Transverse colon (tissue), 4 donors: ENCODE measurements at regions not wholly inside any gene's neighbourhood (a gene's known extent, or its start where the extent isn't known, plus 50 kb on each side); places are given as distances from the start of the nearest gene placed in this dataset.

Source experiments
- DNase-seq: peaks from one replicate; pipeline ENCODE4 v3.0.0-alpha.2; 2019
- H3K27ac ChIP-seq, 4 donors: fragments of 200-600 bp; sonication (generic); 2 replicates each; pipeline ENCODE4 v1.5.1; 2016 to 2018; ENCODE audit warnings: inconsistent platforms in 4 of 4
- H3K27me3 ChIP-seq: fragments of 200-600 bp; sonication (generic); 2 replicates; pipeline ENCODE4 v1.5.1; 2017; ENCODE audit warnings: inconsistent platforms
- H3K36me3 ChIP-seq, 4 donors: fragments of 200-600 bp; sonication (generic); 2 replicates each; pipeline ENCODE4 v1.5.1; 2017 to 2019; ENCODE audit warnings: inconsistent platforms in 4 of 4
- H3K4me1 ChIP-seq, 4 donors: fragments of 200-600 bp; sonication (generic); 2 replicates each; pipeline ENCODE4 v1.5.1; 2017 to 2020; ENCODE audit warnings: inconsistent platforms in 4 of 4
- H3K4me3 ChIP-seq, 4 donors: fragments of 200-600 bp; sonication (generic); 1 replicate in 1 of 4; 2 replicates in 3 of 4; pipeline versions ENCODE4 v1.5.1 to v1.6.1; 2017 to 2019; ENCODE audit warnings: inconsistent platforms in 4 of 4
- H3K9me3 ChIP-seq, 2 donors: fragments of 200-600 bp; sonication (generic); 2 replicates each; pipeline ENCODE4 v1.5.1; 2017 to 2019; ENCODE audit warnings: inconsistent platforms in 2 of 2
- CTCF ChIP-seq, 5 experiments: fragments of 200-600 bp in 3 of 5; fragments of 450-650 bp in 2 of 5; sonication (generic) in 3 of 5; IDR thresholded peaks; 1 replicate in 2 of 5; 2 replicates in 3 of 5; pipeline ENCODE4 v1.5.1; 2016 to 2017; ENCODE audit warnings: antibody characterized with exemption in 5 of 5, inconsistent platforms in 3 of 5, mild to moderate bottlenecking in 2 of 5, moderate library complexity in 1 of 5
- EP300 ChIP-seq: sonication (generic); formaldehyde crosslinking; IDR thresholded peaks from one replicate; pipeline ENCODE4 v1.6.1; 2017; ENCODE audit warnings: antibody characterized with exemption, low read depth
- POLR2A ChIP-seq: fragments of 450-650 bp; IDR thresholded peaks from one replicate; pipeline ENCODE4 v1.6.1; 2016; ENCODE audit warnings: antibody characterized with exemption, mild to moderate bottlenecking, moderate library complexity
- POLR2AphosphoS5 ChIP-seq, 3 donors: sonication (generic); formaldehyde crosslinking; IDR thresholded peaks; one replicate each; pipeline ENCODE4 v1.6.1; 2016; ENCODE audit warnings: antibody characterized with exemption in 3 of 3
- WGBS, 2 donors: methylation state at CpG; one replicate each; pipeline ENCODE4 v1.1.5; 2018; ENCODE audit warnings: low coverage in 1 of 2; 5-methylcytosine and 5-hydroxymethylcytosine counted together
- in situ Hi-C, 4 donors: fragments of 200-750 bp; cut with MboI; loops; one replicate each; pipeline versions ENCODE4 v1.15.0 to v1.15.1; 2017; ENCODE audit warnings: low sequenced_read_pairs in 3 of 4, low pct_ligation_motif_present in 1 of 4, low pct_unique_long_range_greater_than_20kb in 1 of 4
- intact Hi-C: fragments of 100-400 bp; cut with DNase I; formaldehyde crosslinking; loops from one replicate; pipeline ENCODE4 v1.15.1; 2023; ENCODE audit warnings: low total_unique reads

- H3K9me3 ChIP-seq, result no peaks in the 10 kb centered on the region
- H3K27me3 ChIP-seq, result no peaks in the 10 kb centered on the region
- no peaks in the 10 kb centered on the region for H3K4me1 ChIP-seq
- no peaks in the 10 kb centered on the region for H3K36me3 ChIP-seq
- 94 to 95% methylated on average over 4 to 7 of the region's 7 CpGs for WGBS, 2 donors
- H3K4me3 ChIP-seq, result no peak overlapping the region
- H3K27ac ChIP-seq, result no peak overlapping the region
- in situ Hi-C loops (no loop called here), intact Hi-C loops (no loop called here)
- TF ChIP-seq CTCF (IDR thresholded peaks at IDR 0.05) (no peak), POLR2AphosphoS5 (IDR thresholded peaks at IDR 0.05) (no peak)
- DNase-seq, result no peak
Measured at GRCh38 chr4:152190907-152191306, 345.0 kb downstream of the FBXW7 start.

GRCh38 chr4:152189451-152190179 lies 346.3 kb downstream of the FBXW7 start:
- Histone ChIP-seq H3K27ac (no peak overlapping the region), H3K36me3 (no peaks in the 10 kb centered on the region), H3K4me3 (no peak overlapping the region), H3K4me1 (no peaks in the 10 kb centered on the region), H3K9me3 (no peaks in the 10 kb centered on the region), H3K27me3 (no peaks in the 10 kb centered on the region)
- in situ Hi-C loops, result no loop called here
- DNase-seq, result no peak
- TF ChIP-seq EP300 (no peak), POLR2A (no peak), POLR2AphosphoS5 (IDR thresholded peaks at IDR 0.05) (no peak)
- intact Hi-C loops, result no loop called here
- 14 to 51% methylated on average over 2 to 4 of the region's 4 CpGs for WGBS, 2 donors

- intact Hi-C loops, result no loop called here
- Histone ChIP-seq H3K4me3 (no peak overlapping the region), H3K27ac (no peak overlapping the region), H3K27me3 (no peaks in the 10 kb centered on the region), H3K36me3 (no peaks in the 10 kb centered on the region), H3K9me3 (no peaks in the 10 kb centered on the region), H3K4me1 (no peaks in the 10 kb centered on the region)
- no peak for TF ChIP-seq EP300
- in situ Hi-C loops, result no loop called here
- no peak for DNase-seq
- 72% methylated on average over 4 of the region's 4 CpGs; no CpG with 5 or more reads in 1 of the 2 donors for WGBS, 2 donors
Measured at GRCh38 chr4:152188801-152189200, 347.1 kb downstream of the FBXW7 start.

GRCh38 chr4:152187693-152188092 lies 348.2 kb downstream of the FBXW7 start:
- Histone ChIP-seq H3K27ac (no peak overlapping the region), H3K9me3 (no peaks in the 10 kb centered on the region), H3K36me3 (no peaks in the 10 kb centered on the region), H3K27me3 (no peaks in the 10 kb centered on the region), H3K4me3 (no peak overlapping the region), H3K4me1 (no peaks in the 10 kb centered on the region)
- WGBS, 2 donors, result 60 to 77% methylated on average over 1 to 3 of the region's 3 CpGs
- DNase-seq, result no peak
- TF ChIP-seq POLR2A, result no peak
- TF ChIP-seq EP300, result no peak
- TF ChIP-seq CTCF (IDR thresholded peaks at IDR 0.05), result no peak
- no peak for TF ChIP-seq POLR2AphosphoS5 (IDR thresholded peaks at IDR 0.05)
- in situ Hi-C loops (no loop called here), intact Hi-C loops (no loop called here)

- Histone ChIP-seq H3K36me3 (no peaks in the 10 kb centered on the region), H3K4me1 (no peaks in the 10 kb centered on the region), H3K9me3 (no peaks in the 10 kb centered on the region), H3K4me3 (no peak overlapping the region), H3K27ac (no peak overlapping the region), H3K27me3 (no peaks in the 10 kb centered on the region)
- DNase-seq, result no peak
- no peak for TF ChIP-seq EP300
- TF ChIP-seq POLR2AphosphoS5 (IDR thresholded peaks at IDR 0.05), result no peak
- TF ChIP-seq POLR2A, result no peak
- TF ChIP-seq CTCF (IDR thresholded peaks at IDR 0.05), result no peak
- in situ Hi-C loops (no loop called here), intact Hi-C loops (no loop called here)
- 76 to 84% methylated on average over 5 to 8 of the region's 8 CpGs for WGBS, 2 donors
Measured at GRCh38 chr4:152185786-152186550, 349.9 kb downstream of the FBXW7 start.
